Uterus (tissue), 3 donors: ENCODE measurements at regions not wholly inside any gene's neighbourhood (a gene's known extent, or its start where the extent isn't known, plus 50 kb on each side); places are given as distances from the start of the nearest gene placed in this dataset.

Source experiments
- DNase-seq, 2 donors: peaks; one replicate each; pipeline ENCODE4 v3.0.0-alpha.2; 2019 to 2020
- H3K27ac ChIP-seq, 2 donors: fragments of 200-600 bp; sonication (generic); 1 replicate in 1 of 2; 2 replicates in 1 of 2; pipeline ENCODE4 v1.5.1; 2016 to 2018
- H3K27me3 ChIP-seq, 2 donors: fragments of 200-600 bp; sonication (generic); one replicate each; pipeline ENCODE4 v1.5.1; 2018 to 2019; ENCODE audit warnings: control low read depth in 1 of 2
- H3K36me3 ChIP-seq, 2 donors: fragments of 200-600 bp; sonication (generic); one replicate each; pipeline ENCODE4 v1.5.1; 2019; ENCODE audit warnings: control low read depth in 1 of 2
- H3K4me1 ChIP-seq, 2 donors: fragments of 200-600 bp; sonication (generic); one replicate each; pipeline ENCODE4 v1.5.1; 2018 to 2019; ENCODE audit warnings: control low read depth in 1 of 2
- H3K4me3 ChIP-seq, 2 donors: fragments of 200-600 bp; sonication (generic); 1 replicate in 1 of 2; 2 replicates in 1 of 2; pipeline ENCODE4 v1.5.1; 2018 to 2019; ENCODE audit warnings: mild to moderate bottlenecking in 1 of 2
- H3K9me3 ChIP-seq, 2 donors: fragments of 200-600 bp; sonication (generic); one replicate each; pipeline ENCODE4 v1.5.1; 2019; ENCODE audit warnings: control low read depth in 1 of 2
- CTCF ChIP-seq, 4 experiments: fragments of 200-600 bp in 2 of 4; fragments of 450-650 bp in 2 of 4; sonication (generic) in 2 of 4; IDR thresholded peaks; one replicate each; pipeline ENCODE4 v1.5.1; 2016 to 2019; ENCODE audit warnings: antibody characterized with exemption in 4 of 4, mild to moderate bottlenecking in 2 of 4, moderate library complexity in 1 of 4
- POLR2A ChIP-seq, 2 donors: fragments of 450-650 bp; IDR thresholded peaks; one replicate each; pipeline ENCODE4 v1.6.1; 2016; ENCODE audit warnings: antibody characterized with exemption in 2 of 2, mild to moderate bottlenecking in 1 of 2, moderate library complexity in 1 of 2
- intact Hi-C: fragments of 100-400 bp; cut with DNase I; formaldehyde crosslinking; loops from one replicate; pipeline ENCODE4 v1.15.1; 2023; ENCODE audit warnings: low total_unique reads
- donor health status: DM: yes; HTN: yes; CAD: no.

- H3K4me3 ChIP-seq: no peak overlapping the region
- intact Hi-C loops: no loop called here
- peak; percentile 66 to 78 for DNase-seq
- no peaks in the 10 kb centered on the region for H3K36me3 ChIP-seq
- peaks cover 0 to 5% of the 10 kb centered on the region in 2 donors for H3K9me3 ChIP-seq
- H3K27me3 ChIP-seq: no peaks in the 10 kb centered on the region
- TF ChIP-seq POLR2A (IDR thresholded peaks at IDR 0.05) (no peak), CTCF (IDR thresholded peaks at IDR 0.05) (peak in 1 of 4 experiments; percentile 5)
- H3K4me1 ChIP-seq: peaks cover 12 to 21% of the 10 kb centered on the region in 2 donors
- peak overlapping the region; percentile 81 to 82 for H3K27ac ChIP-seq
Observed at GRCh38 chr10:31707093-31708039, 221.3 kb downstream of the ARHGAP12 start.

GRCh38 chr10:31706464-31707092 is 222.1 kb downstream of the ARHGAP12 start:
- DNase-seq: no peak
- H3K27ac ChIP-seq: peak overlapping the region; percentile 81 to 82
- peaks cover 12 to 21% of the 10 kb centered on the region in 2 donors for H3K4me1 ChIP-seq
- intact Hi-C loops: no loop called here
- no peaks in the 10 kb centered on the region for H3K36me3 ChIP-seq
- H3K9me3 ChIP-seq: peaks cover 0 to 5% of the 10 kb centered on the region in 2 donors
- no peak overlapping the region for H3K4me3 ChIP-seq
- H3K27me3 ChIP-seq: no peaks in the 10 kb centered on the region
- no peak for TF ChIP-seq CTCF (IDR thresholded peaks at IDR 0.05)
- TF ChIP-seq POLR2A (IDR thresholded peaks at IDR 0.05): no peak

- Histone ChIP-seq H3K9me3 (no peaks in the 10 kb centered on the region), H3K27ac (no peak overlapping the region), H3K4me3 (no peak overlapping the region), H3K4me1 (peaks cover 12 to 21% of the 10 kb centered on the region in 2 donors), H3K36me3 (no peaks in the 10 kb centered on the region), H3K27me3 (no peaks in the 10 kb centered on the region)
- DNase-seq: no peak
- intact Hi-C loops: no loop called here
- TF ChIP-seq POLR2A (IDR thresholded peaks at IDR 0.05): no peak
- no peak for TF ChIP-seq CTCF (IDR thresholded peaks at IDR 0.05)
Observed at GRCh38 chr10:31705136-31705535, 223.5 kb downstream of the ARHGAP12 start.

- Histone ChIP-seq H3K9me3 (no peaks in the 10 kb centered on the region), H3K4me1 (peaks cover 12 to 21% of the 10 kb centered on the region in 2 donors), H3K36me3 (no peaks in the 10 kb centered on the region), H3K4me3 (no peak overlapping the region), H3K27ac (no peak overlapping the region), H3K27me3 (no peaks in the 10 kb centered on the region)
- intact Hi-C loops: no loop called here
- no peak for DNase-seq
- TF ChIP-seq CTCF (IDR thresholded peaks at IDR 0.05) (no peak), POLR2A (IDR thresholded peaks at IDR 0.05) (no peak)
Observed at GRCh38 chr10:31704195-31704594, 224.4 kb downstream of the ARHGAP12 start.

GRCh38 chr10:31702954-31703353 is 225.7 kb downstream of the ARHGAP12 start:
- H3K36me3 ChIP-seq: no peaks in the 10 kb centered on the region
- H3K4me3 ChIP-seq: no peak overlapping the region
- H3K27ac ChIP-seq: no peak overlapping the region
- TF ChIP-seq CTCF (IDR thresholded peaks at IDR 0.05) (no peak), POLR2A (IDR thresholded peaks at IDR 0.05) (no peak)
- H3K4me1 ChIP-seq: peaks cover 14 to 21% of the 10 kb centered on the region in 2 donors
- H3K9me3 ChIP-seq: no peaks in the 10 kb centered on the region
- DNase-seq: no peak
- intact Hi-C loops: no loop called here
- H3K27me3 ChIP-seq: no peaks in the 10 kb centered on the region
